ENCODE measurements at regions not wholly inside any gene's neighbourhood (a gene's known extent, or its start where the extent isn't known, plus 50 kb on each side); places are given as distances from the start of the nearest gene placed in this dataset.
A peak's percentile ranks its signal among the peaks of the same experiment; 100 is the strongest.

DNA sequence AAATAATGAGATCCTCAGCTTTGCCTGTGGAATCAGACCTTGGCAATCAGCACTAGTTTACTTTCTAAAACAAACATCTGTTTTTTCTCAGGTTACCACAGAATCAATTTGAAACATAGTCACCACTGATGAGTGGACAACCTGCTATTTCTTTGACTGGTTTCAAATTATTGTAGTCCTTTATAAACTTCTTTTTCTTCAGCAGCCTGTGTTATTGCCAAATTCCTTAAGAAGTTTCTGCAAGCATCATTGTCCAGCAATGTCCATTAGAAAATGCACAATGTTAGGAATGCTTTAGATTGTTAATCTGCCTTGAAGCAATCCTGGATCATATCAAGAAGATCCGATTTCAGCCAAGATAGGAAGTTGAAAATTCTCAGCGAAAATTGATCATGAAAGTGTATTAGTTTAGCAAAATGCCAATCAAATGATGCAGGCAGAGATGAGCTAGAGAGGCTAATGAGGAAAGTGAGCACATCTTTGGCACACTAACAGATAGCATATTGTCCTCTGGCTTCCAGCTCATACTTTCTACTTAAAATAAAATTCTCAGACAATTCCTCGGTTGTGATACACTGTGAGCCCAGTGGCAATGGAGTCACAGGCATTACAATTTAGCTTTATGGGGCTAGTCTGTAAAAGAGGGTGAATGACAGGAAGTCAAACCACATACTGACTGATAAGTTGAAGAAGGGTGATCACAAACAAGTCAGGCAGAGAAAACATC lies 270.6 kb downstream of the SLITRK6 start:
- no peak for ATAC-seq
- Mint-ChIP-seq H3K4me3 (no peak overlapping the region), H3K9me3 (no peaks in the 10 kb centered on the region)

GRCh38 chr13:85527316-85527715 lies 271.9 kb downstream of the SLITRK6 start:
- no peak for ATAC-seq
- H3K27me3 Mint-ChIP-seq (ENCODE audit: low read depth) = no peaks in the 10 kb centered on the region
- H3K4me3 Mint-ChIP-seq = no peak overlapping the region
- DNase-seq = no peak
- no peaks in the 10 kb centered on the region for H3K36me3 Mint-ChIP-seq (ENCODE audit: insufficient read depth)
- no peaks in the 10 kb centered on the region for H3K9me3 Mint-ChIP-seq
- H3K4me1 Mint-ChIP-seq (ENCODE audit: low read depth) = no peaks in the 10 kb centered on the region

More for the DNA sequence above, 270.6 kb downstream of the SLITRK6 start:
- Mint-ChIP-seq H3K36me3 (ENCODE audit: insufficient read depth) (no peaks in the 10 kb centered on the region), H3K4me1 (ENCODE audit: low read depth) (no peaks in the 10 kb centered on the region), H3K27me3 (ENCODE audit: low read depth) (no peaks in the 10 kb centered on the region)
- no peak for DNase-seq

DNA sequence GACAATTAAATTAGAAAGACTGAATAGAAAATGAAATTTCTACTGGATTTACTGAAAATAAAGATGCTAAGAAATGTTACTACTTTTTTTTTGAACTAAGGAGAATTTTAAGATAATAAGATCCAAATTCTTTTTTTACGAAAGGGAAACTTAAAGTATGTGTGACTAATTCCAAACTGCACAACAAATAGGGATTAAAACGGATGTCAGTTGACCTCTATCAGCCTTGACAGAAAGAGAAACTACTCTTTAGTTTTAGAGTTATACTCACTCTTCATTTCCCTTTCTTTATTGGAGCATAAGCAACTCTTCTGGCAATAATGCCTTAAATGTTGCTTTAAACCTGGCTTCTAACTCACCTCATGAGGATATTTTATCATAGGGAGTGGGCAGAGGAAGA lies 273.8 kb downstream of the SLITRK6 start:
- ATAC-seq (no peak), DNase-seq (no peak)
- Mint-ChIP-seq H3K4me3 (no peak overlapping the region), H3K36me3 (ENCODE audit: insufficient read depth) (no peaks in the 10 kb centered on the region), H3K27me3 (ENCODE audit: low read depth) (no peaks in the 10 kb centered on the region), H3K9me3 (no peaks in the 10 kb centered on the region), H3K4me1 (ENCODE audit: low read depth) (no peaks in the 10 kb centered on the region)

GRCh38 chr13:85521657-85522056 lies 277.6 kb downstream of the SLITRK6 start:
- ATAC-seq (no peak), DNase-seq (no peak)
- H3K9me3 Mint-ChIP-seq = peaks cover 6% of the 10 kb centered on the region
- H3K4me3 Mint-ChIP-seq = no peak overlapping the region
- no peaks in the 10 kb centered on the region for H3K4me1 Mint-ChIP-seq (ENCODE audit: low read depth)
- no peaks in the 10 kb centered on the region for H3K36me3 Mint-ChIP-seq (ENCODE audit: insufficient read depth)
- no peaks in the 10 kb centered on the region for H3K27me3 Mint-ChIP-seq (ENCODE audit: low read depth)

GRCh38 chr13:85520445-85520844 lies 278.8 kb downstream of the SLITRK6 start:
- ATAC-seq = no peak
- Mint-ChIP-seq H3K4me1 (ENCODE audit: low read depth) (no peaks in the 10 kb centered on the region), H3K9me3 (peaks cover 12% of the 10 kb centered on the region), H3K36me3 (ENCODE audit: insufficient read depth) (no peaks in the 10 kb centered on the region), H3K27me3 (ENCODE audit: low read depth) (no peaks in the 10 kb centered on the region), H3K4me3 (no peak overlapping the region)
- no peak for DNase-seq

DNA sequence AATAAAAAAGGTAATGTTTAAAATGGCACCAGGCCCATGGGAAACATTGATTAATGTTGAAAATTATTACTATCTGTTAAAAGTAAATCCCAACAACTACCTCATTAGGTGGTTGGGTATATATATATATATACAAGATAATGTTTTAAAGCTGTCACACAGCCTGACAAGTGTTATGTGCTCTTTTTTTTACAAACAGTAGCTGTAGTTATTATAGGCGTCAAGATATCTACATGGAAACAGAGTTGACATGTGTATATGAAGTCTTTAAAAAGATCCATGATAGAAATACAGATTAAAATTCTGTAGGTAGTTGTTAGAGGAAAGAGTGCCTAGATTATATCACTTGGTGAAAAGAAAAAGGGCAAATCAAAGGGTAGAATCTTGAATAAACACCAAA lies 279.9 kb downstream of the SLITRK6 start:
- Mint-ChIP-seq H3K9me3 (peaks cover 12% of the 10 kb centered on the region), H3K36me3 (ENCODE audit: insufficient read depth) (no peaks in the 10 kb centered on the region), H3K4me1 (ENCODE audit: low read depth) (no peaks in the 10 kb centered on the region), H3K4me3 (no peak overlapping the region), H3K27me3 (ENCODE audit: low read depth) (no peaks in the 10 kb centered on the region)
- ATAC-seq = no peak
- no peak for DNase-seq

DNA sequence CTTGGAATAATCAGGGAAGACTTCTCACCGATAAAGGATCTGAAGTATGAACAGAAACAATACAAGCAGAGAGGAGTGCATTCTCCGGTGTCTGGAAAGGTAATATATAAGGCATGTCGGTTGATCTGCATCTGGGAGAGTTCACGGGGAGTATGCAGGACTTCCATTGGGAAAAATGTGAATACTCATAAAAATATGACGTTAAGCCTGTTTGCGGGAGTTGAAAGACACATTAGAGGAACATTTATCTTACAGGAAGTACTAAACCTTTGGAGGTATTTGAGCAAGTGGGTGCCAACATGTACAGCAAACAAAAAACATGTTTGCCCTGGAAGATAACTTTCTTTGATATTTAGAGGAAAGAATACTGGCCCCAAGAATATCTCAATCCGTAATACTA lies 286.8 kb downstream of the SLITRK6 start:
- no peaks in the 10 kb centered on the region for H3K27me3 Mint-ChIP-seq (ENCODE audit: low read depth)
- peaks cover 12% of the 10 kb centered on the region for H3K9me3 Mint-ChIP-seq
- DNase-seq = no peak
- no peaks in the 10 kb centered on the region for H3K4me1 Mint-ChIP-seq (ENCODE audit: low read depth)
- H3K4me3 Mint-ChIP-seq = no peak overlapping the region
- H3K36me3 Mint-ChIP-seq (ENCODE audit: insufficient read depth) = no peaks in the 10 kb centered on the region
- no peak for ATAC-seq

- DNase-seq (no peak), ATAC-seq (no peak)
- no peaks in the 10 kb centered on the region for H3K4me1 Mint-ChIP-seq (ENCODE audit: low read depth)
- H3K27me3 Mint-ChIP-seq (ENCODE audit: low read depth) = no peaks in the 10 kb centered on the region
- no peak overlapping the region for H3K4me3 Mint-ChIP-seq
- no peaks in the 10 kb centered on the region for H3K36me3 Mint-ChIP-seq (ENCODE audit: insufficient read depth)
- peaks cover 6% of the 10 kb centered on the region for H3K9me3 Mint-ChIP-seq
Measured at GRCh38 chr13:85509512-85509911, 289.7 kb downstream of the SLITRK6 start.

- DNase-seq (no peak), ATAC-seq (peak in 1 of 2 donors; percentile 18)
- Mint-ChIP-seq H3K4me3 (no peak overlapping the region), H3K4me1 (ENCODE audit: low read depth) (no peaks in the 10 kb centered on the region), H3K9me3 (peaks cover 8% of the 10 kb centered on the region), H3K27me3 (ENCODE audit: low read depth) (no peaks in the 10 kb centered on the region), H3K36me3 (ENCODE audit: insufficient read depth) (no peaks in the 10 kb centered on the region)
Measured at GRCh38 chr13:85508683-85509329, 290.4 kb downstream of the SLITRK6 start.

DNA sequence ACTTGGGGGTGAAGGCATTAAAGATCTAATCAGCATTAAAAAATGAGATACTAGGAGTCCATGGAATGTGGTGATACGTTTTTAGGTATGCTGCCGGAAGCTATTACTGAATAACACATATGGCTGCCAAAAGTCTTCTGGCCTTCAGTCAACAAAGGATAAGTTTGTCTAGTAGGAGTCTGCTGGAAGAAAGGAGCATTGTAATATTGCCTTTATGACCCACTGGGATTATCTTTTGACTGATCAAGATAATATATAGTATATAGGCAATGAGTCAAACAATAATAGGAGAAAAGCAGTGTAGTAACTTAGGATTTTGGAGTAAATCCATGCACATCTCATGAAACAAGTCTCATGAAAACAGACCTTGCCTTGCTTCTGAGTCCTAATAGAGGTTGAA lies 295.4 kb downstream of the SLITRK6 start:
- Mint-ChIP-seq H3K36me3 (ENCODE audit: insufficient read depth) (no peaks in the 10 kb centered on the region), H3K4me3 (no peak overlapping the region), H3K9me3 (peaks cover 2% of the 10 kb centered on the region), H3K4me1 (ENCODE audit: low read depth) (no peaks in the 10 kb centered on the region), H3K27me3 (ENCODE audit: low read depth) (no peaks in the 10 kb centered on the region)
- DNase-seq (no peak), ATAC-seq (no peak)

DNA sequence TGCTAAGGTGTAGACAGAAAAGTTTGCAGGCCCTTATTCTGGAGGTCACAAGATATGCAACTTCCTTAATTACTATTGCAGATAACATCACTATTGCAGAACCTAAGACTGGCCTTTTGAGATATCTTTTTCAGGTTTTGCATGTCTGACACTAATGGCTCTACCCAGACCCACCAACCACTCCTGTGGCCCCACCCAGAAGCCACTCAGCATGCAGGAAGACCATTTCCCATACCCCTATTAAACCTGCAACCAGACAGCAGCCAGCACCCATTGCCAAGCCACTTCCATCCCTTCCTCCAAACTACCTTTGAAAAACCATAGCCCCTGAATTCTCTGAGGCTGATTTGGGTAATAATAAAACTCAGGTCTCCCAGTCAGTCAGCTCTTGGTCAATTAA lies 297.6 kb downstream of the SLITRK6 start:
- DNase-seq (no peak), ATAC-seq (no peak)
- Mint-ChIP-seq H3K9me3 (peaks cover 2% of the 10 kb centered on the region), H3K27me3 (ENCODE audit: low read depth) (no peaks in the 10 kb centered on the region), H3K4me3 (no peak overlapping the region), H3K4me1 (ENCODE audit: low read depth) (no peaks in the 10 kb centered on the region), H3K36me3 (ENCODE audit: insufficient read depth) (no peaks in the 10 kb centered on the region)

GRCh38 chr13:85500696-85501256 lies 298.4 kb downstream of the SLITRK6 start:
- Mint-ChIP-seq H3K36me3 (ENCODE audit: insufficient read depth) (no peaks in the 10 kb centered on the region), H3K9me3 (peaks cover 2% of the 10 kb centered on the region), H3K4me1 (ENCODE audit: low read depth) (no peaks in the 10 kb centered on the region), H3K27me3 (ENCODE audit: low read depth) (no peaks in the 10 kb centered on the region), H3K4me3 (no peak overlapping the region)
- no peak for ATAC-seq
- no peak for DNase-seq

DNA sequence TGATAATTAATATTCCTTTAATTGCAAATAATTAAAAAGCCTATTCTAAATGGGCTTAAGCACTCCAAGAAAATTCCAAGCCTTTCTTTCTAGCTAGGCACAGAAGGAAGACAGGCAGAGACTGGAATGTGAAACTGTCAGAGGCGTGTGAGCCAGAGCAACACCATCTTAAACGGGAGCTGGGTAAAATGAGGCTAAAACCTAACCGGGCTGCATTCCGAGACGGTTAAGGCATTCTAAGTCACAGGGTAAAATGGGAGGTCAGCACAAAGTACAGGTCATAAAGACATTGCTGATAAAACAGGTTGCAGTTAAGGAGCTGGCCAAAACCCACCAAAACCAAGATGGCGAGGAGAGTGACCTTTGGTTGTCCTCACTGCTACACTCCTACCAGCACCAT lies 300.4 kb downstream of the SLITRK6 start:
- Mint-ChIP-seq H3K27me3 (ENCODE audit: low read depth) (no peaks in the 10 kb centered on the region), H3K4me1 (ENCODE audit: low read depth) (no peaks in the 10 kb centered on the region), H3K36me3 (ENCODE audit: insufficient read depth) (no peaks in the 10 kb centered on the region), H3K4me3 (no peak overlapping the region), H3K9me3 (peaks cover under 1% of the 10 kb centered on the region)
- DNase-seq (no peak), ATAC-seq (no peak)

GRCh38 chr13:85497652-85498051 lies 301.6 kb downstream of the SLITRK6 start:
- no peak for ATAC-seq

GRCh38 chr13:85492283-85492682 lies 306.9 kb downstream of the SLITRK6 start:
- H3K9me3 Mint-ChIP-seq = peaks cover 3% of the 10 kb centered on the region
- DNase-seq (no peak), ATAC-seq (no peak)

More at GRCh38 chr13:85497652-85498051, 301.6 kb downstream of the SLITRK6 start:
- H3K27me3 Mint-ChIP-seq (ENCODE audit: low read depth) = no peaks in the 10 kb centered on the region
- H3K9me3 Mint-ChIP-seq = peaks cover 3% of the 10 kb centered on the region
- no peak overlapping the region for H3K4me3 Mint-ChIP-seq
- no peaks in the 10 kb centered on the region for H3K36me3 Mint-ChIP-seq (ENCODE audit: insufficient read depth)
- no peaks in the 10 kb centered on the region for H3K4me1 Mint-ChIP-seq (ENCODE audit: low read depth)
- DNase-seq = no peak

More at GRCh38 chr13:85492283-85492682, 306.9 kb downstream of the SLITRK6 start:
- Mint-ChIP-seq H3K4me1 (ENCODE audit: low read depth) (no peaks in the 10 kb centered on the region), H3K4me3 (no peak overlapping the region), H3K36me3 (ENCODE audit: insufficient read depth) (no peaks in the 10 kb centered on the region), H3K27me3 (ENCODE audit: low read depth) (no peaks in the 10 kb centered on the region)

Measured in activated T-cell treated with anti-CD3 and anti-CD28 coated beads, Interleukin-2, amount 50 U/mL, for 4 hours (primary cell).